ENCODE measurements at regions not wholly inside any gene's neighbourhood (a gene's known extent, or its start where the extent isn't known, plus 50 kb on each side); places are given as distances from the start of the nearest gene placed in this dataset.

DNA sequence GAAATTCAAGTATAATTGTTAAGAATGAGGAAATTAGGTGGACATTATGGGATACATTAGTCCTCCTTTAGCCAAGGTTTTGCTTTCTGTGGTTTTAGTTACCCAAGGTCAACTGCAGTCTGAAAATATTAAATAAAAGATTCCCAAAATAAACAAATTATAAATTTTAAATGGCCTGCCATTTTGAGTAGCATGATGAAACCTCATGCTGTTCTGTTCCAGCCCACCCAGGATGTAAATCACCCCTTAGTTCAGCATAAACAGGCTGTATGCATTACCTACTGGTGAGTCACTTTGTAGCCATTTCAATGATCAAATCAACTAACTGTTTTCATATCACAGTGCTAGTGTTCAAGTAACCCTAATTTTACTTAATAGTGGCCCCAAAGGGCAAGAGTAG lies 132.5 kb upstream of the LYPLAL1 start:
- TF ChIP-seq, protein P1, sequence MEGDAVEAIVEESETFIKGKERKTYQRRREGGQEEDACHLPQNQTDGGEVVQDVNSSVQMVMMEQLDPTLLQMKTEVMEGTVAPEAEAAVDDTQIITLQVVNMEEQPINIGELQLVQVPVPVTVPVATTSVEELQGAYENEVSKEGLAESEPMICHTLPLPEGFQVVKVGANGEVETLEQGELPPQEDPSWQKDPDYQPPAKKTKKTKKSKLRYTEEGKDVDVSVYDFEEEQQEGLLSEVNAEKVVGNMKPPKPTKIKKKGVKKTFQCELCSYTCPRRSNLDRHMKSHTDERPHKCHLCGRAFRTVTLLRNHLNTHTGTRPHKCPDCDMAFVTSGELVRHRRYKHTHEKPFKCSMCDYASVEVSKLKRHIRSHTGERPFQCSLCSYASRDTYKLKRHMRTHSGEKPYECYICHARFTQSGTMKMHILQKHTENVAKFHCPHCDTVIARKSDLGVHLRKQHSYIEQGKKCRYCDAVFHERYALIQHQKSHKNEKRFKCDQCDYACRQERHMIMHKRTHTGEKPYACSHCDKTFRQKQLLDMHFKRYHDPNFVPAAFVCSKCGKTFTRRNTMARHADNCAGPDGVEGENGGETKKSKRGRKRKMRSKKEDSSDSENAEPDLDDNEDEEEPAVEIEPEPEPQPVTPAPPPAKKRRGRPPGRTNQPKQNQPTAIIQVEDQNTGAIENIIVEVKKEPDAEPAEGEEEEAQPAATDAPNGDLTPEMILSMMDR (conservative IDR thresholded peaks at IDR 0.05; ENCODE audit: low read depth, low read length) = no peak
- H3K4me3 ChIP-seq (IDR thresholded peaks at IDR 0.05; ENCODE audit: insufficient read depth, low read depth, low read length) = no peak overlapping the region
- H3K36me3 ChIP-seq (ENCODE audit: insufficient read depth) = no peaks in the 10 kb centered on the region
- H2AFZ ChIP-seq (ENCODE audit: low read depth) = no peak overlapping the region
- H3K4me2 ChIP-seq = no peak overlapping the region
- H3K9ac ChIP-seq = no peak overlapping the region
- H4K20me1 ChIP-seq (ENCODE audit: insufficient read depth) = no peaks in the 10 kb centered on the region
- no peaks in the 10 kb centered on the region for H3K27me3 ChIP-seq (ENCODE audit: insufficient read depth, low read depth)
- H3K79me2 ChIP-seq (ENCODE audit: insufficient read depth, low read depth) = no peaks in the 10 kb centered on the region
- H3K4me1 ChIP-seq (ENCODE audit: low read depth, poor library complexity, severe bottlenecking) = no peaks in the 10 kb centered on the region
- no peak overlapping the region for H3K27ac ChIP-seq

DNA sequence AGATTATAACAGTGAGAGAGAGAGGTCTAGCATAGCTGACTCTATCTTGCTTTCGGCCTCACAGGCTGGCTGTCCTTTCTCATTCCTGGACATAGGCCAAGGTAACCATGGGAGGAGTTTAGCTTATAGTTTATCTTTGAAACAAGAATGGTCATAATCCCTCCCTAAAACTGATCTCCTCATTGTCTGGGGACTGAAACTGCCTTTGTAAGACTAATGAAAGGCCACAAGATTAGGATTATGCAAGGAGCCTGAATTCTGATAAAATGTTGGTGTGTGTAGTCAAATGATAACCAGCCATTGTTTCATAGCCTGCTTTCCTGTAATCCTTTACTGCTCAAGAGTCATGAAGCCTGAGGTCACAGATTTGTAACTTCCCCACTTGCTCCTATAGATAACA lies 131.9 kb upstream of the LYPLAL1 start:
- no peak overlapping the region for H3K4me2 ChIP-seq
- H3K27me3 ChIP-seq (ENCODE audit: insufficient read depth, low read depth) = no peaks in the 10 kb centered on the region
- H3K4me3 ChIP-seq (IDR thresholded peaks at IDR 0.05; ENCODE audit: insufficient read depth, low read depth, low read length) = no peak overlapping the region
- H4K20me1 ChIP-seq (ENCODE audit: insufficient read depth) = no peaks in the 10 kb centered on the region
- H2AFZ ChIP-seq (ENCODE audit: low read depth) = no peak overlapping the region
- H3K36me3 ChIP-seq (ENCODE audit: insufficient read depth) = no peaks in the 10 kb centered on the region
- H3K9ac ChIP-seq = no peak overlapping the region
- H3K79me2 ChIP-seq (ENCODE audit: insufficient read depth, low read depth) = no peaks in the 10 kb centered on the region
- H3K27ac ChIP-seq = no peak overlapping the region
- TF ChIP-seq, protein P1 (conservative IDR thresholded peaks at IDR 0.05; ENCODE audit: low read depth, low read length) = no peak
- H3K4me1 ChIP-seq (ENCODE audit: low read depth, poor library complexity, severe bottlenecking) = no peaks in the 10 kb centered on the region

DNA sequence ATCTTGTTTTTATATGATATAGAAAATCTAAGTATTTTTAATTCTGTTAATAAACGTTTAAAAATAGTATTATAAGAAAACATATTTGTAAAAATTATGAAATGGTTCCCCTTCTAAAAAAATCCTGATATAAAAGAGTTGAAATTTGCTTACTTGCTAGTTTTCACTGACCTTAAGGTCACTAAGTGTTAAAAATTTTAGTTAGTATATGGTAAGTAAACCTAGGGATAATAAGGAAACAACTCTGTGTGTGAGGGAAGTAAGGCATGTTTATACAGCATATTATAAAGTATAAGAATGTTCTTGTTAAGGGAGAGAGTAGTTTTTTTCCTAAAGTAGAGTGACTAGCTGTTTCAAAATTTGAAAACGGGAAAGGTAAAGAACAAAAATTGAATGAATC lies 130.9 kb upstream of the LYPLAL1 start:
- Histone ChIP-seq H3K4me2 (no peak overlapping the region), H3K79me2 (ENCODE audit: insufficient read depth, low read depth) (no peaks in the 10 kb centered on the region), H4K20me1 (ENCODE audit: insufficient read depth) (no peaks in the 10 kb centered on the region), H3K36me3 (ENCODE audit: insufficient read depth) (no peaks in the 10 kb centered on the region), H3K4me3 (IDR thresholded peaks at IDR 0.05; ENCODE audit: insufficient read depth, low read depth, low read length) (no peak overlapping the region), H2AFZ (ENCODE audit: low read depth) (no peak overlapping the region), H3K27me3 (ENCODE audit: insufficient read depth, low read depth) (no peaks in the 10 kb centered on the region), H3K27ac (no peak overlapping the region), H3K4me1 (ENCODE audit: low read depth, poor library complexity, severe bottlenecking) (no peaks in the 10 kb centered on the region), H3K9ac (no peak overlapping the region)
- TF ChIP-seq, protein P1 (conservative IDR thresholded peaks at IDR 0.05; ENCODE audit: low read depth, low read length) = no peak

DNA sequence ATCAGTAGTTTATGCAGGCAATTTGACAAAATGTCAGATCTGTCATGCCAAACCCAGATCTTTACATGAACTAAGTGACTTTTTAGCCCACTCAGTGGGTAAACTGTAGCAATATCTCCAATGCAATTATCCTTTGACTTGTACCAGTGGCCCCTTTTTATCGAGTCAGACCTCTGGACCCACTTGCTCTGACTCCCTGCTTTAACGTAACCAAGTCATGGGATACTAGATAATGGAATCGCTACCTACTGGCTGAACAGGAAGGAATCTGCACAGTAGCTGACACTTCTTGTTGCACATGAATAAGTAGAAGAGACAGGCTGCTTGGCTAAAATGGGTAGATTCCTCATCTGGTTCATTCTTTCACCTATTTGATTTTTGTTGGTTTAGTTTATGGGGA lies 128.4 kb upstream of the LYPLAL1 start:
- Histone ChIP-seq H3K27me3 (ENCODE audit: insufficient read depth, low read depth) (no peaks in the 10 kb centered on the region), H3K4me2 (no peak overlapping the region), H3K9ac (no peak overlapping the region), H2AFZ (ENCODE audit: low read depth) (no peak overlapping the region), H3K4me3 (IDR thresholded peaks at IDR 0.05; ENCODE audit: insufficient read depth, low read depth, low read length) (no peak overlapping the region), H3K79me2 (ENCODE audit: insufficient read depth, low read depth) (no peaks in the 10 kb centered on the region), H3K27ac (no peak overlapping the region), H3K4me1 (ENCODE audit: low read depth, poor library complexity, severe bottlenecking) (no peaks in the 10 kb centered on the region), H4K20me1 (ENCODE audit: insufficient read depth) (no peaks in the 10 kb centered on the region), H3K36me3 (ENCODE audit: insufficient read depth) (no peaks in the 10 kb centered on the region)
- TF ChIP-seq, protein P1 (conservative IDR thresholded peaks at IDR 0.05; ENCODE audit: low read depth, low read length) = no peak

DNA sequence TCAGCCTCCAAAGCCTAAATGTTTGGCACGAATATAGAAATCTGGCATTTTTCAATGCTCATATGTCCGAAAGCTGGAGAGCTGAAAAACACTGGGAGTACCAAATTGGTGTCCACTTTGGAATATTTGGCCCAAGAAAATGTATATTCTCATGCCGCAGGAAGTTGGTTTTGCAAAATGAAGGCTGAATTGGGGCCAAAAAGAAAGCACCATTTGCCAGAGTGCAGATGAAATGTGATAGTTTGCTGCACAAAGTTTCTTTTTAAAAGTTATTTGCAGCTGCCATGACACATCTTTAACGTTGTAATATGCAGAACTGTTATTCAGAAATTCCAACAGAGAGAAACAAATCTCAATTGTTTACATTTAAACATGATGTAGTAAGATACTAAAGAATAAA lies 124.2 kb upstream of the LYPLAL1 start:
- Histone ChIP-seq H3K4me3 (IDR thresholded peaks at IDR 0.05; ENCODE audit: insufficient read depth, low read depth, low read length) (no peak overlapping the region), H2AFZ (ENCODE audit: low read depth) (no peak overlapping the region), H3K9ac (no peak overlapping the region), H3K27ac (no peak overlapping the region), H3K36me3 (ENCODE audit: insufficient read depth) (no peaks in the 10 kb centered on the region), H3K4me1 (ENCODE audit: low read depth, poor library complexity, severe bottlenecking) (no peaks in the 10 kb centered on the region), H3K79me2 (ENCODE audit: insufficient read depth, low read depth) (no peaks in the 10 kb centered on the region), H3K27me3 (ENCODE audit: insufficient read depth, low read depth) (no peaks in the 10 kb centered on the region), H3K4me2 (no peak overlapping the region), H4K20me1 (ENCODE audit: insufficient read depth) (no peaks in the 10 kb centered on the region)
- TF ChIP-seq, protein P1 (conservative IDR thresholded peaks at IDR 0.05; ENCODE audit: low read depth, low read length) = no peak

Data from KMS-11 (cell line).